Caco-2 (cell line): ENCODE measurements at regions not wholly inside any gene's neighbourhood (a gene's known extent, or its start where the extent isn't known, plus 50 kb on each side); places are given as distances from the start of the nearest gene placed in this dataset.

Source experiments
- BruUV-seq: library from RNA; stranded (reverse); fragments of 400-500 nt; replicated peaks from 2 replicates; lab custom pipeline; 2021; lab: Mats Ljungman, UMichigan
- CTCF ChIA-PET: fragments of 300-600 bp; sonication (Branson Sonifier 250); formaldehyde crosslinking; loops from one replicate; lab custom pipeline; 2022; ENCODE audit warnings: antibody characterized with exemption; lab: Charles Lee
- POLR2A ChIA-PET: fragments of 300-600 bp; sonication (Branson Sonifier 250); formaldehyde crosslinking; loops from one replicate; lab custom pipeline; 2022; ENCODE audit warnings: antibody characterized with exemption; lab: Charles Lee
- DNase-seq, 2 experiments: peaks; one replicate each; pipeline versions ENCODE4 v3.0.0 to v3.0.0-alpha.2; 2020 to 2022
- H3K27me3 ChIP-seq: replicated peaks from 2 replicates; pipeline ENCODE4 v1.6.0; 2011; ENCODE audit warnings: low read length; ENCODE audit not compliant: control insufficient read depth, insufficient read depth
- H3K36me3 ChIP-seq: 2 replicates; pipeline ENCODE4 v1.5.1; 2011; ENCODE audit warnings: low read length; ENCODE audit not compliant: control insufficient read depth, insufficient read depth
- H3K4me1 ChIP-seq: fragments of 250-450 bp; sonication (Bioruptor Pico); 2 replicates; pipeline ENCODE4 v1.5.1; 2020; ENCODE audit warnings: mild to moderate bottlenecking
- H3K4me3 ChIP-seq: 2 replicates; pipeline ENCODE4 v1.5.1; 2011; ENCODE audit warnings: low read depth, mild to moderate bottlenecking, control low read depth, low read length
- H3K9me3 ChIP-seq: fragments of 250-450 bp; sonication (Bioruptor Pico); 2 replicates; pipeline ENCODE4 v1.5.1; 2020; ENCODE audit warnings: mild to moderate bottlenecking, moderate library complexity
- H3K27ac Mint-ChIP-seq: one replicate; pipeline ENCODE4 v1.8.0; 2022; ENCODE audit warnings: mixed read lengths; ENCODE audit not compliant: unreplicated experiment
- H3K27me3 Mint-ChIP-seq: one replicate; pipeline ENCODE4 v1.8.0; 2022; ENCODE audit warnings: mixed read lengths; ENCODE audit not compliant: insufficient read depth, unreplicated experiment
- H3K36me3 Mint-ChIP-seq: one replicate; pipeline ENCODE4 v1.8.0; 2022; ENCODE audit warnings: mild to moderate bottlenecking, mixed read lengths; ENCODE audit not compliant: insufficient read depth, unreplicated experiment
- H3K4me1 Mint-ChIP-seq: one replicate; pipeline ENCODE4 v1.8.0; 2022; ENCODE audit warnings: low read depth, mixed read lengths; ENCODE audit not compliant: unreplicated experiment
- H3K4me3 Mint-ChIP-seq: one replicate; pipeline ENCODE4 v1.8.0; 2022; ENCODE audit warnings: mild to moderate bottlenecking, moderate library complexity, mixed read lengths; ENCODE audit not compliant: unreplicated experiment
- H3K9me3 Mint-ChIP-seq: one replicate; pipeline ENCODE4 v1.8.0; 2022; ENCODE audit warnings: mixed read lengths; ENCODE audit not compliant: unreplicated experiment
- CTCF ChIP-seq, 2 experiments: fragments of 200-600 bp in 1 of 2; IDR thresholded peaks; 1 replicate in 1 of 2; 2 replicates in 1 of 2; pipeline versions ENCODE4 v1.5.1 to v1.8.0; 2011 to 2022; ENCODE audit warnings: antibody characterized with exemption in 1 of 2, control low read depth in 1 of 2, inconsistent platforms in 1 of 2, low read depth in 1 of 2, low read length in 1 of 2, mild to moderate bottlenecking in 1 of 2, moderate library complexity in 1 of 2; ENCODE audit not compliant: insufficient read depth in 1 of 2, severe bottlenecking in 1 of 2, unreplicated experiment in 1 of 2
- intact Hi-C: fragments of 100-400 bp; cut with micrococcal nuclease; formaldehyde crosslinking; loops from one replicate; pipeline ENCODE4 v1.10.0; 2022; ENCODE audit not compliant: unreplicated experiment

- BruUV-seq = no TSS peak
- ChIA-PET CTCF (no interaction called here), POLR2A (no interaction called here)
- H3K9me3 Mint-ChIP-seq = no peaks in the 10 kb centered on the region
- intact Hi-C loops = loop anchor here (10.0 kb wide), 1 partner anchor 142 kb away; no protein-coding TSS in a partner anchor
- no peak for TF ChIP-seq CTCF (IDR thresholded peaks at IDR 0.05; ENCODE audit: insufficient read depth in 1 of 2, low read depth in 1 of 2, low read length in 1 of 2, severe bottlenecking in 1 of 2, unreplicated experiment in 1 of 2)
- H3K36me3 Mint-ChIP-seq = no peaks in the 10 kb centered on the region
- Histone ChIP-seq H3K27me3 (no peaks in the 10 kb centered on the region), H3K36me3 (no peaks in the 10 kb centered on the region), H3K4me1 (no peaks in the 10 kb centered on the region), H3K9me3 (no peaks in the 10 kb centered on the region), H3K4me3 (no peak overlapping the region)
- DNase-seq = no peak
- peaks cover 4% of the 10 kb centered on the region for H3K27me3 Mint-ChIP-seq
- no peak overlapping the region for H3K4me3 Mint-ChIP-seq
- H3K4me1 Mint-ChIP-seq = no peaks in the 10 kb centered on the region
- no peak overlapping the region for H3K27ac Mint-ChIP-seq
Measured at GRCh38 chr6:19712998-19713397, 124.2 kb upstream of the ID4 start.

- intact Hi-C loops = loop anchor here (10.0 kb wide), 1 partner anchor 141 kb away; no protein-coding TSS in a partner anchor
- H3K27me3 ChIP-seq = no peaks in the 10 kb centered on the region
- Mint-ChIP-seq H3K4me1 (no peaks in the 10 kb centered on the region), H3K36me3 (no peaks in the 10 kb centered on the region), H3K27ac (no peak overlapping the region), H3K4me3 (no peak overlapping the region), H3K27me3 (peaks cover 4% of the 10 kb centered on the region), H3K9me3 (no peaks in the 10 kb centered on the region)
- no peaks in the 10 kb centered on the region for H3K4me1 ChIP-seq
- ChIA-PET POLR2A (no interaction called here), CTCF (interaction anchor here (0.6 kb wide), 1 partner anchor 716 kb away, joined by 3 read pairs; no protein-coding TSS in a partner anchor)
- H3K36me3 ChIP-seq = no peaks in the 10 kb centered on the region
- no peak overlapping the region for H3K4me3 ChIP-seq
- no peaks in the 10 kb centered on the region for H3K9me3 ChIP-seq
- no peak for DNase-seq
- no TSS peak for BruUV-seq
- TF ChIP-seq CTCF (IDR thresholded peaks at IDR 0.05; ENCODE audit: insufficient read depth in 1 of 2, low read depth in 1 of 2, low read length in 1 of 2, severe bottlenecking in 1 of 2, unreplicated experiment in 1 of 2) = no peak
Measured at GRCh38 chr6:19713411-19713810, 123.8 kb upstream of the ID4 start.

- peaks cover 2% of the 10 kb centered on the region for H3K27me3 Mint-ChIP-seq
- no TSS peak for BruUV-seq
- Histone ChIP-seq H3K27me3 (no peaks in the 10 kb centered on the region), H3K9me3 (no peaks in the 10 kb centered on the region), H3K4me3 (no peak overlapping the region), H3K36me3 (no peaks in the 10 kb centered on the region), H3K4me1 (no peaks in the 10 kb centered on the region)
- CTCF ChIA-PET = interaction anchor here (0.6 kb wide), 1 partner anchor 717 kb away, joined by 3 read pairs; no protein-coding TSS in a partner anchor
- intact Hi-C loops = loop anchor here (10.0 kb wide), 1 partner anchor 141 kb away; no protein-coding TSS in a partner anchor
- no peaks in the 10 kb centered on the region for H3K36me3 Mint-ChIP-seq
- H3K4me1 Mint-ChIP-seq = no peaks in the 10 kb centered on the region
- POLR2A ChIA-PET = no interaction called here
- no peak overlapping the region for H3K27ac Mint-ChIP-seq
- H3K4me3 Mint-ChIP-seq = no peak overlapping the region
- TF ChIP-seq CTCF (IDR thresholded peaks at IDR 0.05; ENCODE audit: insufficient read depth in 1 of 2, low read depth in 1 of 2, low read length in 1 of 2, severe bottlenecking in 1 of 2, unreplicated experiment in 1 of 2) = no peak
- DNase-seq = no peak
- H3K9me3 Mint-ChIP-seq = no peaks in the 10 kb centered on the region
Measured at GRCh38 chr6:19713984-19714383, 123.2 kb upstream of the ID4 start.
